Activated T-cell treated with anti-CD3 and anti-CD28 coated beads, Interleukin-2, amount 50 U/mL, for 72 hours (primary cell): ENCODE measurements at regions not wholly inside any gene's neighbourhood (a gene's known extent, or its start where the extent isn't known, plus 50 kb on each side); places are given as distances from the start of the nearest gene placed in this dataset.
"Not testable (repeated sequence)": the region's sequence is repeated elsewhere in the genome, so short reads cannot be mapped to it uniquely, and the experiment has no call there.

Experiments
- ATAC-seq, 2 donors: fragments of 150-1000 bp; cut with Tn5 transposase; replicated peaks in 1 of 2; 2 replicates each; pipeline ENCODE4 v1.10.0; 2021; ENCODE audit warnings: moderate library complexity in 2 of 2, mild to moderate bottlenecking in 1 of 2
- DNase-seq, 2 donors: peaks; one replicate each; pipeline ENCODE4 v3.0.0; 2021 to 2022; ENCODE audit warnings: mixed read lengths in 1 of 2
- H3K27ac Mint-ChIP-seq: one replicate; pipeline ENCODE4 v1.8.0; 2022; ENCODE audit warnings: mild to moderate bottlenecking, moderate library complexity, mixed read lengths
- H3K27me3 Mint-ChIP-seq: one replicate; pipeline ENCODE4 v1.8.0; 2022; ENCODE audit warnings: low read depth, mixed read lengths
- H3K36me3 Mint-ChIP-seq, 2 donors: one replicate each; pipeline ENCODE4 v1.8.0; 2022; ENCODE audit warnings: mixed read lengths in 2 of 2, mild to moderate bottlenecking in 1 of 2; ENCODE audit not compliant: insufficient read depth in 2 of 2
- H3K4me1 Mint-ChIP-seq: one replicate; pipeline ENCODE4 v1.8.0; 2022; ENCODE audit warnings: low read depth, mixed read lengths
- H3K4me3 Mint-ChIP-seq, 2 donors: one replicate each; pipeline ENCODE4 v1.8.0; 2022; ENCODE audit warnings: mild to moderate bottlenecking in 2 of 2, mixed read lengths in 2 of 2, moderate library complexity in 2 of 2
- H3K9me3 Mint-ChIP-seq, 2 donors: one replicate each; pipeline ENCODE4 v1.8.0; 2022; ENCODE audit warnings: mixed read lengths in 2 of 2

GRCh38 chr7:12913002-12913401 lies 225.6 kb downstream of the ARL4A start:
- Mint-ChIP-seq H3K27me3 (peaks cover 5% of the 10 kb centered on the region), H3K9me3 (peaks cover 0 to 1% of the 10 kb centered on the region in 2 donors), H3K36me3 (no peaks in the 10 kb centered on the region), H3K4me1 (no peaks in the 10 kb centered on the region), H3K4me3 (no peak overlapping the region), H3K27ac (no peak overlapping the region)
- ATAC-seq (no peak), DNase-seq (no peak)

- ATAC-seq = no peak
- H3K27me3 Mint-ChIP-seq = no peaks in the 10 kb centered on the region
- DNase-seq = no peak
- peaks cover 0 to 1% of the 10 kb centered on the region in 2 donors for H3K9me3 Mint-ChIP-seq
- H3K36me3 Mint-ChIP-seq = no peaks in the 10 kb centered on the region
- H3K27ac Mint-ChIP-seq = no peak overlapping the region
- no peak overlapping the region for H3K4me3 Mint-ChIP-seq
- H3K4me1 Mint-ChIP-seq = no peaks in the 10 kb centered on the region
These were observed 230.4 kb downstream of the ARL4A start for GRCh38 chr7:12917801-12918200.

DNA sequence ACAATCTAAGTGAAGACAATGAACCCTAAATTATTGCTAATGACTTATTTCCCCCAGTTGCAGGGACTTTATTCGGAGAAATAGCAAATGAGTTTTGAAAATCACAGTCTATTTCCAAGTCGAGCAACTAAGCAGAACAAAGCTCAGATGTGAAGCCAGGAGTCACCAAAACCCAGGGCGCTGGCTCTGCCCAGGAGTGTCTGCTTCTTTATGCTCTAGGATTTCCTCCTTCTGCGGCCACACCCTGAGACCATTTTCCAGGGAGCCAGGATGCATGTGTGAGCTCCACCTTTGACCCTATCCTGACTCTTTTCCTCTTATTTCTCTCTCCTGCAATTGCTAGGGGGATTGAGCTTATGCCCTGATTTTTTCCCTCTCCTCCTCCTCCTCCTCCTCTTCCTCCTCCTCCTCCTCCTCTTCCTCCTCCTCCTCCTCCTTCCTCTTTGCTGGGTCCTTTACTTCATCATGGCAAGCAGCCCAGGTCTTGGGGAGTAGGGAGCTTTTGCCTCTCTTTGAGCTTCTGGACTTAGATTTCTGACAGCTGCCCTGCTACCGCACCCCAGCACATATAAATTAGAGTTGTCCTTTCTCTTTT lies 234.4 kb downstream of the ARL4A start:
- ATAC-seq = no peak

GRCh38 chr7:12923971-12924370 lies 236.5 kb downstream of the ARL4A start:
- Mint-ChIP-seq H3K27ac (no peak overlapping the region), H3K36me3 (no peaks in the 10 kb centered on the region), H3K4me1 (no peaks in the 10 kb centered on the region), H3K4me3 (no peak overlapping the region), H3K9me3 (no peaks in the 10 kb centered on the region), H3K27me3 (no peaks in the 10 kb centered on the region)
- DNase-seq = no peak
- ATAC-seq = no peak

More for the DNA sequence above, 234.4 kb downstream of the ARL4A start:
- no peak for DNase-seq
- Mint-ChIP-seq H3K36me3 (no peaks in the 10 kb centered on the region), H3K27ac (no peak overlapping the region), H3K4me1 (no peaks in the 10 kb centered on the region), H3K4me3 (no peak overlapping the region), H3K9me3 (peaks cover 0 to 1% of the 10 kb centered on the region in 2 donors), H3K27me3 (no peaks in the 10 kb centered on the region)

DNA sequence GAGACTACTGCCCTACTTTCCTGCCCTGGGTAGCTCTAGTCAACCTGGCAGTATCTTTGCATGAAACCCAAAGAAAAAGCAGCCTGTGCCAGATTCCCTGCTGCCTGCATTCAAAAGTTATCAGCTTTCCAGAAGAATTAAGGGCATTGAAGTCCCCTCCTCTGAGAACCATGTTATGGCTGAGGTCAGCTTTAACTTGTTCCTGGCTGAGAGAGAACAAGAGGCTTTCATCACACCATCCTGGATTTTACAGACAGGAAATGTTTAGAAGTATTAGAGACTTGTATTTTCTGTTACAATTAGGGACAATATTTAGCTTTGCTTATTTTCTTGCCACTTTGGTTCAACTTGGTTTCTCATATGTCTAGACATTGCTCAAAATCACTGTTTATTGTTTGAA lies 238.8 kb downstream of the ARL4A start:
- H3K27ac Mint-ChIP-seq = no peak overlapping the region
- H3K4me3 Mint-ChIP-seq = no peak overlapping the region
- no peaks in the 10 kb centered on the region for H3K36me3 Mint-ChIP-seq
- no peaks in the 10 kb centered on the region for H3K27me3 Mint-ChIP-seq
- DNase-seq = no peak
- no peaks in the 10 kb centered on the region for H3K9me3 Mint-ChIP-seq
- no peak for ATAC-seq
- H3K4me1 Mint-ChIP-seq = no peaks in the 10 kb centered on the region

GRCh38 chr7:12927635-12928434 lies 240.4 kb downstream of the ARL4A start:
- Mint-ChIP-seq H3K4me1 (no peaks in the 10 kb centered on the region), H3K4me3 (no peak overlapping the region), H3K9me3 (no peaks in the 10 kb centered on the region), H3K36me3 (no peaks in the 10 kb centered on the region), H3K27ac (no peak overlapping the region), H3K27me3 (no peaks in the 10 kb centered on the region)
- ATAC-seq (no peak), DNase-seq (no peak)

DNA sequence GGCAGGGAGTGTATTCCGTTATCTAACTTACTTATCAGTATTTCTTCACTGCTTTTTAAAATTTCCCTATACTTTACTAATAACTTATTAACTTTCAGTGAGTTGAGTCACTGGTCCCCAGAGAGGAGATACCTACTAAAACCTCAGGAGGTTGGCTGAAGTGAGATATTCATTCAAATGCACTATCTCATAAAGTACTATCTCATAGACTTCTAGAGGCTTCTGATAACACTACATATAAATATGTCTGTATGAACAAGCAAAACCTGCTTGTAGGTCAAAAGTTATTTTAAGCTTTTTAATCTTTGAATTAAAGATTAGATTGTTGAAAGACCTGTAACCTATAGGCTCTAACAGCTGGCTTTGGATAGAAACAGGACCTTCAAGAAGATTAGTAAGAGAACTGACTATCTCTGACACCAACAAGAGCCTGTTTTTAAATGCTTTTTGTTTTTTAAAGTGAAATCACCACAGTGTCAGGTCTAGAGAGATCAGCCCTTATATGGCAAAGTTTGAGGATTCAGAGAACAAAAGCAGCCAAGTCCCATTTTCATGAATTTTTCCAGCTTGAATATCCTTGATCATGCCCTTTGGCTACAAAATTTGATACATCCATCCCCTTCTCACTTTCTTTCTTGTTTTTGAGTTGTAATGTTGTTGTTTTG lies 242.2 kb downstream of the ARL4A start:
- H3K4me3 Mint-ChIP-seq = no peak overlapping the region
- no peaks in the 10 kb centered on the region for H3K36me3 Mint-ChIP-seq
- H3K4me1 Mint-ChIP-seq = no peaks in the 10 kb centered on the region
- H3K27ac Mint-ChIP-seq = no peak overlapping the region
- ATAC-seq = no peak
- DNase-seq = no peak
- no peaks in the 10 kb centered on the region for H3K27me3 Mint-ChIP-seq
- H3K9me3 Mint-ChIP-seq = no peaks in the 10 kb centered on the region

DNA sequence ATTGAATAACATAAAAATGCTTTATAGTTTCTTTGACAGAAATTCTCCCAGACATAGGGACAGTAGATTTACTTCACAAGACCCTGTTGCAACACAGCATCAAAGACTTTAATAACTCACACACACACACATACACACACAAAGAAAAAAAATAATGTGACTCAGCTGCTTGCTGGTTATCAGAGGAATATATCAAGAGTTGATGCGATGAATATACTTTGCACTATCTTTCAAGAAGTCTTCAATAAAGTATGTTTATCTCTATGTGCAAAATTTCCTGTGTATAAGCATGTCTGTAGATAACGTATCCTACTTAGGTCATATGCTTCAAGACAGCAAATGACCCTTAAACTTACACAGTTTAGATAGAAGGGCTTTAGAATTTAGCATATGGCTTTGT lies 243.1 kb downstream of the ARL4A start:
- Mint-ChIP-seq H3K27me3 (no peaks in the 10 kb centered on the region), H3K27ac (no peak overlapping the region), H3K36me3 (no peaks in the 10 kb centered on the region), H3K4me3 (no peak overlapping the region), H3K4me1 (no peaks in the 10 kb centered on the region), H3K9me3 (no peaks in the 10 kb centered on the region)
- no peak for ATAC-seq
- DNase-seq = no peak

- not testable (repeated sequence) for H3K4me3 Mint-ChIP-seq, H3K27ac Mint-ChIP-seq, ATAC-seq, H3K4me1 Mint-ChIP-seq, DNase-seq, H3K9me3 Mint-ChIP-seq, H3K36me3 Mint-ChIP-seq, H3K27me3 Mint-ChIP-seq
These were observed 244.0 kb downstream of the ARL4A start for GRCh38 chr7:12931465-12931864.

DNA sequence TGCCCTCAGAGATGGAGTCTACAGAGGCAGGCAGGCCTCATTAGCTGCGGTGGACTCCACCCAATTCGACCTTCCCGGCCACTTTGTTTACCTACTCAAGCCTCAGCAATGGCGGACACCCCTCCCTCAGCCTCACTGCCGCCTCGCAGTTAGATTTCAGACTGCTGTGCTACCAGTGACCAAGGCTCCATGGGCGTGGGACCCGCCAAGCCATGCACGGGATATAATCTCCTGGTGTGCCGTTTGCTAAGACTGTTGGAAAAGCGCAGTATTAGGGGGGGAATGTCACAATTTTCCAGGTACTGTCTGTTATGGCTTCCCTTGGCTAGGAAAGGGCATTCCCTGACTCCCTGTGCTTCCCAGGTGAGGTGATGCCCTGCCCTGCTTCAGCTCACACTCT lies 252.3 kb downstream of the ARL4A start:
- Mint-ChIP-seq H3K27ac (no peak overlapping the region), H3K27me3 (no peaks in the 10 kb centered on the region)
- ATAC-seq = no peak

DNA sequence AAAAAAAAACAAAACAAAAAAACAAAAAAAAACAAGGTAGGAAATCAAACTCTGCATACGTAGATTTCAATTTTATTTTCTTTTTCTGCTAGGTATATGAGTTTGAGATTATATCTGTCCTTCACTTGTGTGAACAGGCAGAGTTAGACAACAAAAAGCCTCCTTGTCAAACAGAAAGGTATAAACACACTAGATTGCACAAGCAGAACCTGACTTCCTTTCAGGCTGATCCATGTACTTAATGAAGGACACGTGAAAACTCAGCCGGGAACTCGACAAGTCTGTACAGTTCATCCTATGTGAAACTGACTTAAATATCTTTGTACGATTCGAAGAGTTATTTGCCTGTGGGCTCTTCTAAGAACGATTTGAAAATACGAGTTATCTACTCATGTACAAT lies 254.1 kb downstream of the ARL4A start:
- DNase-seq (no peak), ATAC-seq (no peak)
- Mint-ChIP-seq H3K4me3 (no peak overlapping the region), H3K27me3 (no peaks in the 10 kb centered on the region), H3K27ac (no peak overlapping the region), H3K36me3 (no peaks in the 10 kb centered on the region), H3K4me1 (no peaks in the 10 kb centered on the region), H3K9me3 (peaks cover 0 to 2% of the 10 kb centered on the region in 2 donors)

More for the DNA sequence above, 252.3 kb downstream of the ARL4A start:
- Mint-ChIP-seq H3K4me3 (no peak overlapping the region), H3K9me3 (peaks cover 0 to 2% of the 10 kb centered on the region in 2 donors), H3K4me1 (no peaks in the 10 kb centered on the region), H3K36me3 (no peaks in the 10 kb centered on the region)
- DNase-seq = no peak

DNA sequence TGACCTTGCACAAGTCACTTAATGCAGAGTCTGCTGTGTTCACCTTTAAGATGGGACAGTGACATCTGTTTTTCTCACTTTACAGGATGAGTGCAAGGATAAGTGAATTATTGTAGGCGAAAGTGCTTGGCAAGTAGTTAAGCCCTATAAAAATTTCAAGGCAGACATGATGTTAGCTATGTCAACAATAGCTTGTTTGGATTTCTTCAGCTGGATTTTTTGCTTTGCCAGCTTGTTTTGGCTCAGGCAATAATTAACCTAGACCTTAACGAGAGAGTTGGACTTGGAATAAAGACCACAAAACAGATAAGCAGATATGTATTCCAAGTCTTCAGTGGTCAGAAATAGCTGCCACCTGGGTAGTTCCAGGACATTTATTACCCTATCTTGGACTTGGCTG lies 255.2 kb downstream of the ARL4A start:
- no peak overlapping the region for H3K27ac Mint-ChIP-seq
- ATAC-seq (no peak), DNase-seq (no peak)
- peaks cover 0 to 2% of the 10 kb centered on the region in 2 donors for H3K9me3 Mint-ChIP-seq
- H3K27me3 Mint-ChIP-seq = no peaks in the 10 kb centered on the region
- no peaks in the 10 kb centered on the region for H3K36me3 Mint-ChIP-seq
- no peak overlapping the region for H3K4me3 Mint-ChIP-seq
- H3K4me1 Mint-ChIP-seq = no peaks in the 10 kb centered on the region

DNA sequence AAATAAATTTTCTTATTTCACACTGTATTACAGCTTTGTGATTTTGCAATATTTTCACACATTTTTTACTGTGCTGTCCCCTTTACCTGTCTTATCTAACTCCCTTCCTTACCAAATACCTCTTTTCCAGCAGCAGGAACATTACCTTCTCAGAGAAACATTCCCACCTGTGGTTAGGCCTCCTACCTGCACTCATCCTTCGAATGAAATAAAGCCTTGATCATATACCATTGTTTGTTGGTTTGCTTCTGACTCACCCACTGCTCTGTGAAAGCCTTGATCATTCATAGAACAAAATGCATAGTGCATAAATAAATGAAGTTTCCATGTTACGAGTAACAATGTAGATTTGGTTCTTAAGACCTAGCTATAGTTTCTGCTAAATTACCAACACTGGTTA lies 256.3 kb downstream of the ARL4A start:
- Mint-ChIP-seq H3K4me3 (no peak overlapping the region), H3K27me3 (no peaks in the 10 kb centered on the region), H3K9me3 (peaks cover 0 to 2% of the 10 kb centered on the region in 2 donors), H3K4me1 (no peaks in the 10 kb centered on the region), H3K27ac (no peak overlapping the region), H3K36me3 (no peaks in the 10 kb centered on the region)
- no peak for ATAC-seq
- DNase-seq = no peak
